ENCODE measurements at regions not wholly inside any gene's neighbourhood (a gene's known extent, or its start where the extent isn't known, plus 50 kb on each side); places are given as distances from the start of the nearest gene placed in this dataset.

DNA sequence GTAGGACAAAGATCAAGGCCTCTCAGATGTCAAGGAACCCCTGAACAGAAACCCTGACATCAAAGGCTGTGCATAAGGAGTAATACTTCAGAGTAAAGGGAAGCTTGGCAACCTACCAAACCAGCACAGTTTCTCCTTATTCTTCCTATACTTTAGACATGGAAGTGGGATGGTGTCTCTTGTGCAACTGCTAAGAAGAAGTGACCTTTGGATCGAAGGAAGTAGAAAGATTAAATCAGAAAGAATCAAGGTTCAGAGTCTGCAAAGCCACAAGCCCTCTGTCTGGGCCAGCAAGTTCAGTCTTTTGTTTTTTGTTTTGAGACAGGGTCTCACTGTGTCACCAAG lies 66.2 kb upstream of the SLC39A10 start (continued):
- TF ChIP-seq, protein P1, sequence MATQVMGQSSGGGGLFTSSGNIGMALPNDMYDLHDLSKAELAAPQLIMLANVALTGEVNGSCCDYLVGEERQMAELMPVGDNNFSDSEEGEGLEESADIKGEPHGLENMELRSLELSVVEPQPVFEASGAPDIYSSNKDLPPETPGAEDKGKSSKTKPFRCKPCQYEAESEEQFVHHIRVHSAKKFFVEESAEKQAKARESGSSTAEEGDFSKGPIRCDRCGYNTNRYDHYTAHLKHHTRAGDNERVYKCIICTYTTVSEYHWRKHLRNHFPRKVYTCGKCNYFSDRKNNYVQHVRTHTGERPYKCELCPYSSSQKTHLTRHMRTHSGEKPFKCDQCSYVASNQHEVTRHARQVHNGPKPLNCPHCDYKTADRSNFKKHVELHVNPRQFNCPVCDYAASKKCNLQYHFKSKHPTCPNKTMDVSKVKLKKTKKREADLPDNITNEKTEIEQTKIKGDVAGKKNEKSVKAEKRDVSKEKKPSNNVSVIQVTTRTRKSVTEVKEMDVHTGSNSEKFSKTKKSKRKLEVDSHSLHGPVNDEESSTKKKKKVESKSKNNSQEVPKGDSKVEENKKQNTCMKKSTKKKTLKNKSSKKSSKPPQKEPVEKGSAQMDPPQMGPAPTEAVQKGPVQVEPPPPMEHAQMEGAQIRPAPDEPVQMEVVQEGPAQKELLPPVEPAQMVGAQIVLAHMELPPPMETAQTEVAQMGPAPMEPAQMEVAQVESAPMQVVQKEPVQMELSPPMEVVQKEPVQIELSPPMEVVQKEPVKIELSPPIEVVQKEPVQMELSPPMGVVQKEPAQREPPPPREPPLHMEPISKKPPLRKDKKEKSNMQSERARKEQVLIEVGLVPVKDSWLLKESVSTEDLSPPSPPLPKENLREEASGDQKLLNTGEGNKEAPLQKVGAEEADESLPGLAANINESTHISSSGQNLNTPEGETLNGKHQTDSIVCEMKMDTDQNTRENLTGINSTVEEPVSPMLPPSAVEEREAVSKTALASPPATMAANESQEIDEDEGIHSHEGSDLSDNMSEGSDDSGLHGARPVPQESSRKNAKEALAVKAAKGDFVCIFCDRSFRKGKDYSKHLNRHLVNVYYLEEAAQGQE (IDR thresholded peaks at IDR 0.05; ENCODE audit: low read depth, low read length): no peak
- no peak for TF ChIP-seq CTCF (IDR thresholded peaks at IDR 0.05)

GRCh38 chr2:195590199-195590860 lies 66.7 kb upstream of the SLC39A10 start:
- Histone ChIP-seq H3K9me2 (no peaks in the 10 kb centered on the region), H3K4me1 (ENCODE audit: control insufficient read depth in 1 of 2, insufficient read depth in 2 of 2, low read depth in 1 of 2, low read length in 1 of 2) (no peaks in the 10 kb centered on the region), H3F3A (replicated peaks; ENCODE audit: insufficient read depth) (no peaks in the 10 kb centered on the region), H3K36me3 (replicated peaks in 1 of 2; ENCODE audit: control insufficient read depth in 1 of 2, insufficient read depth in 2 of 2, low read length in 1 of 2) (no peaks in the 10 kb centered on the region), H3K9ac (no peak overlapping the region), H4K20me1 (ENCODE audit: insufficient read depth) (no peaks in the 10 kb centered on the region), H3K79me2 (ENCODE audit: insufficient read depth) (no peaks in the 10 kb centered on the region), H3K9me3 (no peaks in the 10 kb centered on the region), H3K4me2 (no peak overlapping the region), H3K27me3 (ENCODE audit: insufficient read depth) (no peaks in the 10 kb centered on the region), H3K27ac (ENCODE audit: low read depth in 2 of 2, low read length in 1 of 2) (no peak overlapping the region), H3K4me3 (ENCODE audit: low read depth in 2 of 2, low read length in 1 of 2) (no peak overlapping the region), H2AFZ (ENCODE audit: low read depth) (no peak overlapping the region)
- ChIA-PET POLR2A (no interaction called here), CTCF (interaction anchor here (1.3 kb wide), 1 partner anchor 17 kb away, joined by 3 read pairs; no protein-coding TSS in a partner anchor)
- TF ChIP-seq, protein P2, sequence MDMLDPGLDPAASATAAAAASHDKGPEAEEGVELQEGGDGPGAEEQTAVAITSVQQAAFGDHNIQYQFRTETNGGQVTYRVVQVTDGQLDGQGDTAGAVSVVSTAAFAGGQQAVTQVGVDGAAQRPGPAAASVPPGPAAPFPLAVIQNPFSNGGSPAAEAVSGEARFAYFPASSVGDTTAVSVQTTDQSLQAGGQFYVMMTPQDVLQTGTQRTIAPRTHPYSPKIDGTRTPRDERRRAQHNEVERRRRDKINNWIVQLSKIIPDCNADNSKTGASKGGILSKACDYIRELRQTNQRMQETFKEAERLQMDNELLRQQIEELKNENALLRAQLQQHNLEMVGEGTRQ (IDR thresholded peaks at IDR 0.05; ENCODE audit: borderline replicate concordance, low read depth, low read length): no peak
- TF ChIP-seq, protein P3, sequence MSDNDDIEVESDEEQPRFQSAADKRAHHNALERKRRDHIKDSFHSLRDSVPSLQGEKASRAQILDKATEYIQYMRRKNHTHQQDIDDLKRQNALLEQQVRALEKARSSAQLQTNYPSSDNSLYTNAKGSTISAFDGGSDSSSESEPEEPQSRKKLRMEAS (IDR thresholded peaks at IDR 0.05; ENCODE audit: low read depth): no peak
- TF ChIP-seq GATA2 (CRISPR knock-in tag; IDR thresholded peaks at IDR 0.05) (no peak), TEAD4 (IDR thresholded peaks at IDR 0.05; ENCODE audit: borderline replicate concordance, insufficient read depth) (no peak), MEF2A (IDR thresholded peaks at IDR 0.05; ENCODE audit: borderline replicate concordance, low read depth) (no peak), EZH2phosphoT487 (IDR thresholded peaks at IDR 0.05; ENCODE audit: borderline replicate concordance, low read depth) (no peak), GABPA (IDR thresholded peaks at IDR 0.05; ENCODE audit: low read depth) (no peak), YY1 (IDR thresholded peaks at IDR 0.05; ENCODE audit: low read depth) (no peak), USF1 (IDR thresholded peaks at IDR 0.05; ENCODE audit: borderline replicate concordance, low read depth) (no peak), RAD21 (IDR thresholded peaks at IDR 0.05; ENCODE audit: low read length) (no peak), CHD2 (IDR thresholded peaks at IDR 0.05; ENCODE audit: low read length, partially characterized antibody) (no peak)
- 88% methylated on average over 1 of the region's 1 CpG for WGBS (ENCODE audit: low lambda C conversion rate)
- no peak for DNase-seq
